GM23338 (cell line): ENCODE measurements at regions not wholly inside any gene's neighbourhood (a gene's known extent, or its start where the extent isn't known, plus 50 kb on each side); places are given as distances from the start of the nearest gene placed in this dataset.

Source experiments
- ATAC-seq: fragments of 200-7000 bp; cut with Tn5 transposase; 3 replicates; pipeline ENCODE4 v1.9.1; 2020
- DNase-seq: peaks from one replicate; pipeline ENCODE4 v3.0.0-alpha.2; 2015; ENCODE audit warnings: low spot score
- H2AFZ ChIP-seq: fragments of 200-600 bp; sonication (generic); 2 replicates; pipeline ENCODE4 v1.8.0; 2016; ENCODE audit warnings: antibody characterized with exemption, mild to moderate bottlenecking, moderate library complexity
- H3F3A ChIP-seq: fragments of 200-600 bp; sonication (generic); replicated peaks from 2 replicates; pipeline ENCODE4 v1.8.0; 2017; ENCODE audit warnings: antibody characterized with exemption, mixed run types, low read depth
- H3K27ac ChIP-seq: fragments of 200-600 bp; sonication (generic); 2 replicates; pipeline ENCODE4 v1.6.1; 2016; ENCODE audit warnings: low read depth
- H3K27me3 ChIP-seq: fragments of 200-600 bp; sonication (generic); 2 replicates; pipeline ENCODE4 v1.8.0; 2016; ENCODE audit warnings: mild to moderate bottlenecking, mixed run types, moderate library complexity; ENCODE audit not compliant: insufficient read depth
- H3K36me3 ChIP-seq: fragments of 200-600 bp; sonication (generic); 2 replicates; pipeline ENCODE4 v1.8.0; 2016; ENCODE audit warnings: mild to moderate bottlenecking; ENCODE audit not compliant: insufficient read depth
- H3K4me1 ChIP-seq: fragments of 200-600 bp; sonication (generic); 2 replicates; pipeline ENCODE4 v1.8.0; 2016; ENCODE audit warnings: mild to moderate bottlenecking, moderate library complexity; ENCODE audit not compliant: insufficient read depth
- H3K4me2 ChIP-seq: fragments of 200-600 bp; sonication (generic); 2 replicates; pipeline ENCODE4 v1.7.1; 2017; ENCODE audit warnings: mixed run types
- H3K4me3 ChIP-seq: fragments of 200-600 bp; sonication (generic); 2 replicates; pipeline ENCODE4 v1.6.1; 2016; ENCODE audit warnings: mixed run types
- H3K79me2 ChIP-seq: fragments of 200-600 bp; sonication (generic); replicated peaks from 2 replicates; pipeline ENCODE4 v1.8.0; 2017; ENCODE audit warnings: mild to moderate bottlenecking; ENCODE audit not compliant: insufficient read depth
- H3K9me2 ChIP-seq: fragments of 200-600 bp; sonication (generic); 2 replicates; pipeline ENCODE4 v1.8.0; 2017; ENCODE audit not compliant: insufficient read depth
- H4K20me1 ChIP-seq: fragments of 200-600 bp; sonication (generic); replicated peaks from 2 replicates; pipeline ENCODE4 v1.8.0; 2017; ENCODE audit warnings: mild to moderate bottlenecking; ENCODE audit not compliant: insufficient read depth
- H3K27ac Mint-ChIP-seq: 2 replicates; pipeline ENCODE4 v1.8.0; 2020; ENCODE audit warnings: inconsistent platforms, mild to moderate bottlenecking, moderate library complexity, mixed read lengths
- H3K27me3 Mint-ChIP-seq: 3 replicates; pipeline ENCODE4 v1.8.0; 2022; ENCODE audit warnings: low read depth, mild to moderate bottlenecking, moderate library complexity, mixed read lengths, inconsistent platforms; ENCODE audit not compliant: insufficient read depth, poor library complexity
- H3K36me3 Mint-ChIP-seq: 3 replicates; pipeline ENCODE4 v1.8.0; 2021; ENCODE audit warnings: low read depth, mild to moderate bottlenecking, inconsistent platforms, moderate library complexity, mixed read lengths
- H3K4me1 Mint-ChIP-seq: 3 replicates; pipeline ENCODE4 v1.8.0; 2020; ENCODE audit warnings: mild to moderate bottlenecking, inconsistent platforms, mixed read lengths
- H3K4me3 Mint-ChIP-seq: 3 replicates; pipeline ENCODE4 v1.8.0; 2021; ENCODE audit warnings: moderate library complexity, mild to moderate bottlenecking, inconsistent platforms, mixed read lengths
- H3K9me3 Mint-ChIP-seq: 3 replicates; pipeline ENCODE4 v1.8.0; 2020; ENCODE audit warnings: moderate library complexity, mild to moderate bottlenecking, inconsistent platforms, mixed read lengths
- CREB1 ChIP-seq: fragments of 250-450 bp; sonication (Bioruptor Pico); IDR thresholded peaks from 2 replicates; pipeline ENCODE4 v1.5.0; 2020; ENCODE audit warnings: low read depth, mild to moderate bottlenecking, moderate library complexity
- CTCF ChIP-seq, 2 experiments: fragments of 200-600 bp in 1 of 2; sonication (generic) in 1 of 2; conservative IDR thresholded peaks; 2 replicates each; pipeline versions ENCODE4 v1.5.1 to v1.6.1; 2016 to 2017; ENCODE audit warnings: antibody characterized with exemption in 2 of 2, low read depth in 2 of 2, mild to moderate bottlenecking in 2 of 2, moderate library complexity in 1 of 2
- ETS1 ChIP-seq: IDR thresholded peaks from 2 replicates; pipeline ENCODE4 v1.6.1; 2016; ENCODE audit warnings: antibody characterized with exemption
- EZH2phosphoT487 ChIP-seq: fragments of 200-600 bp; sonication (generic); IDR thresholded peaks from one replicate; pipeline ENCODE4 v1.8.1; 2018; ENCODE audit warnings: antibody characterized with exemption; ENCODE audit not compliant: unreplicated experiment
- NANOG ChIP-seq: IDR thresholded peaks from 2 replicates; pipeline ENCODE4 v1.6.1; 2016; ENCODE audit warnings: antibody characterized with exemption, borderline replicate concordance
- POLR2AphosphoS5 ChIP-seq: IDR thresholded peaks from 2 replicates; pipeline ENCODE4 v1.6.1; 2016; ENCODE audit warnings: antibody characterized with exemption, low read depth
- ZNF114 ChIP-seq: fragments of 250-450 bp; sonication (Bioruptor Pico); IDR thresholded peaks from 2 replicates; pipeline ENCODE4 v1.5.0; 2020; ENCODE audit warnings: mild to moderate bottlenecking, moderate library complexity

GRCh38 chr1:68321084-68321685, 88.9 kb upstream of the WLS start:
- no peak overlapping the region for H3K4me2 ChIP-seq
- H3F3A ChIP-seq = no peaks in the 10 kb centered on the region
- H3K36me3 Mint-ChIP-seq = no peaks in the 10 kb centered on the region
- no peaks in the 10 kb centered on the region for H3K27me3 Mint-ChIP-seq
- H2AFZ ChIP-seq = no peak overlapping the region
- no peak overlapping the region for H3K27ac ChIP-seq
- no peaks in the 10 kb centered on the region for H3K27me3 ChIP-seq
- ATAC-seq = peak; percentile 97
- no peak overlapping the region for H3K27ac Mint-ChIP-seq
- H3K36me3 ChIP-seq = no peaks in the 10 kb centered on the region
- no peaks in the 10 kb centered on the region for H3K9me3 Mint-ChIP-seq
- no peak overlapping the region for H3K4me3 ChIP-seq
- no peak for TF ChIP-seq ETS1
- TF ChIP-seq ZNF114 (CRISPR knock-in tag) = no peak
- peak; percentile 67 to 82 for TF ChIP-seq CTCF (conservative IDR thresholded peaks at IDR 0.05; ENCODE audit: low read depth in 2 of 2)
- no peak for TF ChIP-seq EZH2phosphoT487
- TF ChIP-seq POLR2AphosphoS5 = no peak
- TF ChIP-seq NANOG = no peak
- no peak overlapping the region for H3K4me3 Mint-ChIP-seq
- H3K4me1 Mint-ChIP-seq = peaks cover 13% of the 10 kb centered on the region
- peaks cover 15% of the 10 kb centered on the region for H3K4me1 ChIP-seq
- DNase-seq = peak; percentile 70
- no peaks in the 10 kb centered on the region for H3K9me2 ChIP-seq
- no peaks in the 10 kb centered on the region for H4K20me1 ChIP-seq
- H3K79me2 ChIP-seq = no peaks in the 10 kb centered on the region

- Histone ChIP-seq H3K9me2 (no peaks in the 10 kb centered on the region), H3K36me3 (no peaks in the 10 kb centered on the region), H3K27ac (no peak overlapping the region), H2AFZ (no peak overlapping the region), H3K4me3 (no peak overlapping the region), H4K20me1 (no peaks in the 10 kb centered on the region), H3F3A (no peaks in the 10 kb centered on the region), H3K4me2 (no peak overlapping the region), H3K4me1 (peaks cover 15% of the 10 kb centered on the region), H3K79me2 (no peaks in the 10 kb centered on the region), H3K27me3 (no peaks in the 10 kb centered on the region)
- no peak overlapping the region for H3K4me3 Mint-ChIP-seq
- H3K9me3 Mint-ChIP-seq = no peaks in the 10 kb centered on the region
- ATAC-seq = peak; percentile 78
- no peak overlapping the region for H3K27ac Mint-ChIP-seq
- DNase-seq = peak; percentile 21
- H3K36me3 Mint-ChIP-seq = no peaks in the 10 kb centered on the region
- H3K4me1 Mint-ChIP-seq = peaks cover 13% of the 10 kb centered on the region
- no peaks in the 10 kb centered on the region for H3K27me3 Mint-ChIP-seq
- no peak for TF ChIP-seq CREB1 (CRISPR knock-in tag)
- TF ChIP-seq ETS1 = no peak
These were observed 88.0 kb upstream of the WLS start for GRCh38 chr1:68320349-68320748.
